SK-N-SH treated with all-trans-retinoic acid at 6 μM for 48 hours (cell line): ENCODE measurements at regions not wholly inside any gene's neighbourhood (a gene's known extent, or its start where the extent isn't known, plus 50 kb on each side); places are given as distances from the start of the nearest gene placed in this dataset.

Source experiments
- ATAC-seq: fragments of 200-7000 bp; cut with Tn5 transposase; 3 replicates; pipeline ENCODE4 v1.9.1; 2020; ENCODE audit warnings: mild to moderate bottlenecking, moderate library complexity
- ARNTL ChIP-seq: fragments of 450-650 bp; formaldehyde crosslinking; IDR thresholded peaks from 2 replicates; pipeline ENCODE4 v1.5.0; 2020; ENCODE audit warnings: low read depth, mild to moderate bottlenecking, moderate library complexity, borderline replicate concordance
- BACH2 ChIP-seq: fragments of 250-450 bp; sonication (Bioruptor Pico); IDR thresholded peaks from 2 replicates; pipeline ENCODE4 v1.9.0; 2021; ENCODE audit warnings: mild to moderate bottlenecking, borderline replicate concordance
- CREB5 ChIP-seq: fragments of 250-450 bp; sonication (Bioruptor Pico); IDR thresholded peaks from 2 replicates; pipeline ENCODE4 v1.5.1; 2020; ENCODE audit warnings: low read depth, mild to moderate bottlenecking, moderate library complexity
- CSDC2 ChIP-seq: fragments of 250-450 bp; sonication (Bioruptor Pico); IDR thresholded peaks from 2 replicates; pipeline ENCODE4 v1.5.0; 2020; ENCODE audit warnings: mild to moderate bottlenecking, moderate library complexity
- CSRNP3 ChIP-seq: fragments of 250-450 bp; sonication (Bioruptor Pico); IDR thresholded peaks from 2 replicates; pipeline ENCODE4 v1.5.1; 2021; ENCODE audit warnings: mild to moderate bottlenecking, moderate library complexity
- ESRRG ChIP-seq: fragments of 250-450 bp; sonication (Bioruptor Pico); IDR thresholded peaks from 2 replicates; pipeline ENCODE4 v1.6.1; 2021; ENCODE audit warnings: mild to moderate bottlenecking
- ISL1 ChIP-seq: fragments of 250-450 bp; sonication (Bioruptor Pico); IDR thresholded peaks from 2 replicates; pipeline ENCODE4 v2.1.2; 2022; ENCODE audit warnings: mild to moderate bottlenecking, moderate library complexity
- OSR1 ChIP-seq: fragments of 250-450 bp; sonication (Bioruptor Pico); IDR thresholded peaks from 2 replicates; pipeline ENCODE4 v1.8.0; 2022; ENCODE audit warnings: moderate library complexity, mild to moderate bottlenecking, inconsistent platforms
- PATZ1 ChIP-seq: fragments of 250-450 bp; sonication (Bioruptor Pico); IDR thresholded peaks from 2 replicates; pipeline ENCODE4 v1.8.0; 2020; ENCODE audit warnings: mild to moderate bottlenecking, moderate library complexity, borderline replicate concordance
- PPARA ChIP-seq: fragments of 250-450 bp; sonication (Bioruptor Pico); IDR thresholded peaks from 2 replicates; pipeline ENCODE4 v1.5.0; 2020; ENCODE audit warnings: mild to moderate bottlenecking, borderline replicate concordance
- RARB ChIP-seq: fragments of 250-450 bp; sonication (Bioruptor Pico); IDR thresholded peaks from 2 replicates; pipeline ENCODE4 v1.8.0; 2021; ENCODE audit warnings: mild to moderate bottlenecking, moderate library complexity
- SNAI2 ChIP-seq: fragments of 250-450 bp; sonication (Bioruptor Pico); IDR thresholded peaks from 2 replicates; pipeline ENCODE4 v1.5.0; 2020; ENCODE audit warnings: mild to moderate bottlenecking, moderate library complexity
- TCF4 ChIP-seq: fragments of 250-450 bp; sonication (Bioruptor Pico); IDR thresholded peaks from 2 replicates; pipeline ENCODE4 v1.8.0; 2021; ENCODE audit warnings: mild to moderate bottlenecking, moderate library complexity, borderline replicate concordance
- TOX ChIP-seq: fragments of 250-450 bp; sonication (Bioruptor Pico); IDR thresholded peaks from 2 replicates; pipeline ENCODE4 v1.8.0; 2021; ENCODE audit warnings: mild to moderate bottlenecking, moderate library complexity, borderline replicate concordance
- TSHZ2 ChIP-seq: fragments of 250-450 bp; sonication (Bioruptor Pico); IDR thresholded peaks from 2 replicates; pipeline ENCODE4 v1.5.0; 2020; ENCODE audit warnings: mild to moderate bottlenecking, moderate library complexity
- ZC3H10 ChIP-seq: fragments of 250-450 bp; sonication (Bioruptor Pico); IDR thresholded peaks from 2 replicates; pipeline ENCODE4 v1.5.1; 2021; ENCODE audit warnings: mild to moderate bottlenecking, moderate library complexity
- ZFP3 ChIP-seq: fragments of 250-450 bp; sonication (Bioruptor Pico); IDR thresholded peaks from 2 replicates; pipeline ENCODE4 v1.5.0; 2020; ENCODE audit warnings: mild to moderate bottlenecking, moderate library complexity
- ZFP30 ChIP-seq: fragments of 450-650 bp; formaldehyde crosslinking; IDR thresholded peaks from 2 replicates; pipeline ENCODE4 v1.5.0; 2022; ENCODE audit warnings: mild to moderate bottlenecking, moderate library complexity
- ZNF565 ChIP-seq: fragments of 450-650 bp; formaldehyde crosslinking; conservative IDR thresholded peaks from 2 replicates; pipeline ENCODE4 v1.5.0; 2020; ENCODE audit warnings: low read depth, mild to moderate bottlenecking, moderate library complexity
- ZNF70 ChIP-seq: fragments of 450-650 bp; formaldehyde crosslinking; IDR thresholded peaks from 2 replicates; pipeline ENCODE4 v1.5.0; 2020; ENCODE audit warnings: mild to moderate bottlenecking, moderate library complexity
- ZNF8 ChIP-seq: fragments of 450-650 bp; formaldehyde crosslinking; IDR thresholded peaks from 2 replicates; pipeline ENCODE4 v1.5.0; 2020; ENCODE audit warnings: mild to moderate bottlenecking, moderate library complexity

DNA sequence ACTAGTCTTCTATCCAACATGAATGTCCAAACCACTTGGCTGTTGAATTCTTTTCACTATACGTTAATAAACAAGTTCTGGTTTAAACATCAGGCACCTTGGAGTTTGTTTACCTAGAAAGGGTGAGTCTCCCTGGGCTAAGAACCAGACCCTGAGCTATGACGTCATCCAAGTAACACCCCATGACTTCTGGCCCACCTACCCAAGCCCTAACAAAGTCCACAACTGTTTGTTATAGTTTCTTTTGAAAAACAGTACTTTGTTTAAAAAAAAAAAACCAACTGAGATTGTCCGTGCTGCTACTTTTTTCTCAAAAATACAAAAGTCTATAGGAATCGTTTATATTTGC lies 146.9 kb upstream of the BEND6 start (continued):
- TF ChIP-seq CREB5 (CRISPR knock-in tag), result no peak

DNA sequence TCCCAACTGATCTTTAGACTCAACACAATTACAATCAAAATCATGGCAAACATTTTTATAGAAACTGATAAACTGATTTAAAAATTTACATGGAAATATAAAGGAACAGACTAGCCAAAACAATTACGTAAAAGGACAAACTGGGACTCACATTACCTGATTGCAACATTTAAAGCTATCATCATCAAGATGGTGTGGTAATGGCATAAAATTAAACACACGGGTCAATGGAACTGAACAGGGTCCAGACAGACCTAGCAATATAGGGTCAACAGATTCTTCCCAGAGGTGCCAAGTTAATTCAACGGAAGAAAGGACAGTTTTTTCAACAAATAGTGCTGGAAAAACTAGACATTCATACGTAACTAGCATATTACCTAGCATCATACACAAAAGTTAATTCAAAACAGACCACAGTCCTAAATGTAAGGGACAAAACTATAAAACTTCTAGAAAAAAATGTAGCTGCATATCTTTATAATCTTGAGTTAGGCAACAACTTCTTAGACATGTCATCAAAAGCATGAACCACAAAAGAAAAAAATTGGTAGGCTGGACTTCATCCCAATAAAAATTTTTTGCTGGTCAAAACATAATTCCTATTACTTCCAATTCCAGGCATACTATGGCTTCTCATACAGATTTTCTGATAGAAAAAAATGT lies 147.4 kb upstream of the BEND6 start:
- TF ChIP-seq RARB (CRISPR knock-in tag) (no peak), ISL1 (CRISPR knock-in tag) (peak; percentile 35; the same call in 1 of the 2 replicates)
- ATAC-seq, result peak; percentile 10; the same call in 2 of the 3 replicates

- TF ChIP-seq TCF4 (CRISPR knock-in tag) (no peak), ZNF70 (CRISPR knock-in tag) (no peak), TOX (CRISPR knock-in tag) (no peak), ESRRG (no peak), CREB5 (CRISPR knock-in tag) (no peak), ZNF8 (CRISPR knock-in tag) (no peak), CSDC2 (CRISPR knock-in tag) (no peak), ZFP3 (CRISPR knock-in tag) (no peak), PATZ1 (CRISPR knock-in tag) (no peak), ARNTL (no peak), SNAI2 (CRISPR knock-in tag) (no peak), ZC3H10 (CRISPR knock-in tag) (no peak), CSRNP3 (CRISPR knock-in tag) (no peak), ISL1 (CRISPR knock-in tag) (no peak), BACH2 (no peak), ZFP30 (CRISPR knock-in tag) (no peak)
- ATAC-seq, result no peak
Observed at GRCh38 chr6:56806368-56806767, 148.5 kb upstream of the BEND6 start.

DNA sequence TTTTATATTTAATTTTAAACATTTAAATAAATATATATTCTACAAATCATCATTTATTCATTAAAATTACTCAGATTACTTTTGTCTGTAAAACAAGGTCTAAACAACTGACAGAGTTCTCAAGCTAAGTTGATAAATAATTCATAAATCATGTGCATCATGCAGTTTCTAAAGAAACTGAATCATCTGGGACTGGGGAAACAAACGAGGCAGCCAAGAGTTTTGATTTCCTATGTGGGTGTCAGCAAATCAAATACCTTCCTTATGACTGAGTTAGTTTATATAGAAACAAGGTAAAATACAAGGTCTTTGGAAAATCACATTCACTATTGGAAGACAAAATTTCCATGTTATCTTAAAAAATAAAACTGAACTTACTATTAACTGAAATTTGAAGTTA lies 149.9 kb upstream of the BEND6 start:
- peak; percentile 10; the same call in 1 of the 3 replicates for ATAC-seq
- TF ChIP-seq TSHZ2 (CRISPR knock-in tag) (no peak), CREB5 (CRISPR knock-in tag) (no peak), ZC3H10 (CRISPR knock-in tag) (no peak), PPARA (no peak), ZNF565 (CRISPR knock-in tag) (no peak), ISL1 (CRISPR knock-in tag) (no peak), ZNF70 (CRISPR knock-in tag) (no peak), TOX (CRISPR knock-in tag) (no peak), TCF4 (CRISPR knock-in tag) (no peak), CSRNP3 (CRISPR knock-in tag) (no peak), ARNTL (no peak), PATZ1 (CRISPR knock-in tag) (no peak), ZFP30 (CRISPR knock-in tag) (no peak), OSR1 (CRISPR knock-in tag) (no peak)
